MM.1S (cell line): ENCODE measurements at regions not wholly inside any gene's neighbourhood (a gene's known extent, or its start where the extent isn't known, plus 50 kb on each side); places are given as distances from the start of the nearest gene placed in this dataset.

Experiments used
- CTCF ChIP-seq: fragments of 300-600 bp; sonication (generic); IDR thresholded peaks from 2 replicates; pipeline ENCODE4 v1.5.1; 2016; ENCODE audit warnings: antibody characterized with exemption, low read length, mixed read lengths
- EZH2 ChIP-seq: fragments of 300-600 bp; sonication (generic); optimal IDR thresholded peaks from 2 replicates; pipeline ENCODE3; 2017; ENCODE audit warnings: low read depth, mild to moderate bottlenecking, antibody characterized with exemption, low read length, mixed read lengths
- EZH2phosphoT487 ChIP-seq: fragments of 300-600 bp; sonication (generic); IDR thresholded peaks from 2 replicates; pipeline ENCODE4 v1.6.1; 2018; ENCODE audit warnings: antibody characterized with exemption, low read length

GRCh38 chr13:40484101-40484800 lies 182.2 kb downstream of the FOXO1 start:
- no peak for TF ChIP-seq CTCF
- no peak for TF ChIP-seq EZH2
- no peak for TF ChIP-seq EZH2phosphoT487
